ENCODE measurements at regions not wholly inside any gene's neighbourhood (a gene's known extent, or its start where the extent isn't known, plus 50 kb on each side); places are given as distances from the start of the nearest gene placed in this dataset.

DNA sequence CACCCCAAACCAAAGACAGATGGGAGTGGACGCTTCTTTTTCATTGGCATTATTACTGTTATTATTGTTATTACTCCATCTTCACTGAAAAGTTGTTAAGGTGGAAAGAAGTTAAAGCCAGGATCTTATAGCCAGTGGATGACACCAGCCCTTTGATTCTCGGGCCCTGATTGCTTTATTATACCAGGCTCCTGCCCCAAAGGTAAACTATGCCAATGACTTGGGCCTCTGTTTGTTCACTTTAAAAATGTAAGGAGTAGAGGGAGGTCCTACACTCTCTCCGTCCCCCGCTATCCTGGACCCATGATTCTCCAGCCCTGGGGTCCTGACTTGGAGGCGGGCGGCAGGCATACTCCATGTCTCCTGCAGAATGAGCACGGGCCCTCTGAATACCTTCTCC is 106.8 kb downstream of the TOMM20 start:
- Histone ChIP-seq H2AFZ (ENCODE audit: low read length) (no peak overlapping the region), H3K79me2 (ENCODE audit: insufficient read depth, low read length) (no peaks in the 10 kb centered on the region), H3K9ac (ENCODE audit: low read length) (no peak overlapping the region), H3K4me2 (ENCODE audit: low read length) (no peak overlapping the region), H3K27ac (ENCODE audit: low read depth, low read length, poor library complexity, severe bottlenecking) (no peak overlapping the region), H3K27me3 (ENCODE audit: insufficient read depth, low read length) (peaks cover 4% of the 10 kb centered on the region; the same call in 1 of the 2 replicates), H3F3A (ENCODE audit: insufficient read depth, low read length) (no peaks in the 10 kb centered on the region), H4K20me1 (ENCODE audit: insufficient read depth, low read length) (no peaks in the 10 kb centered on the region), H3K9me2 (ENCODE audit: low read depth, low read length) (no peaks in the 10 kb centered on the region), H3K4me1 (ENCODE audit: insufficient read depth, low read length, severe bottlenecking) (no peaks in the 10 kb centered on the region), H3K4me3 (ENCODE audit: low read depth, low read length, poor library complexity, severe bottlenecking) (no peak overlapping the region), H3K36me3 (ENCODE audit: insufficient read depth, low read length) (no peaks in the 10 kb centered on the region), H3K9me3 (ENCODE audit: low read length) (no peaks in the 10 kb centered on the region)
- TF ChIP-seq EZH2 (IDR thresholded peaks at IDR 0.05; ENCODE audit: borderline replicate concordance, low read length), result no peak
- no peak for TF ChIP-seq CTCF (IDR thresholded peaks at IDR 0.05; ENCODE audit: low read length)

GRCh38 chr1:235021321-235021720 is 107.3 kb downstream of the TOMM20 start:
- no peak overlapping the region for H3K4me2 ChIP-seq (ENCODE audit: low read length)
- H3K9me2 ChIP-seq (ENCODE audit: low read depth, low read length), result no peaks in the 10 kb centered on the region
- no peaks in the 10 kb centered on the region for H3F3A ChIP-seq (ENCODE audit: insufficient read depth, low read length)
- no peaks in the 10 kb centered on the region for H3K79me2 ChIP-seq (ENCODE audit: insufficient read depth, low read length)
- no peaks in the 10 kb centered on the region for H3K4me1 ChIP-seq (ENCODE audit: insufficient read depth, low read length, severe bottlenecking)
- TF ChIP-seq CTCF (IDR thresholded peaks at IDR 0.05; ENCODE audit: low read length) (no peak), EZH2 (IDR thresholded peaks at IDR 0.05; ENCODE audit: borderline replicate concordance, low read length) (no peak)
- no peaks in the 10 kb centered on the region for H3K9me3 ChIP-seq (ENCODE audit: low read length)
- H3K27me3 ChIP-seq (ENCODE audit: insufficient read depth, low read length), result peaks cover 4% of the 10 kb centered on the region; the same call in 1 of the 2 replicates
- H3K36me3 ChIP-seq (ENCODE audit: insufficient read depth, low read length), result no peaks in the 10 kb centered on the region
- no peaks in the 10 kb centered on the region for H4K20me1 ChIP-seq (ENCODE audit: insufficient read depth, low read length)
- H3K9ac ChIP-seq (ENCODE audit: low read length), result no peak overlapping the region
- no peak overlapping the region for H3K4me3 ChIP-seq (ENCODE audit: low read depth, low read length, poor library complexity, severe bottlenecking)
- no peak overlapping the region for H2AFZ ChIP-seq (ENCODE audit: low read length)
- H3K27ac ChIP-seq (ENCODE audit: low read depth, low read length, poor library complexity, severe bottlenecking), result no peak overlapping the region

- Histone ChIP-seq H3K27ac (ENCODE audit: low read depth, low read length, poor library complexity, severe bottlenecking) (no peak overlapping the region), H3K9ac (ENCODE audit: low read length) (no peak overlapping the region), H3K9me3 (ENCODE audit: low read length) (no peaks in the 10 kb centered on the region), H3K4me2 (ENCODE audit: low read length) (no peak overlapping the region), H3K4me3 (ENCODE audit: low read depth, low read length, poor library complexity, severe bottlenecking) (no peak overlapping the region), H3K27me3 (ENCODE audit: insufficient read depth, low read length) (peaks cover 4% of the 10 kb centered on the region; the same call in 1 of the 2 replicates), H3K4me1 (ENCODE audit: insufficient read depth, low read length, severe bottlenecking) (no peaks in the 10 kb centered on the region), H3K9me2 (ENCODE audit: low read depth, low read length) (no peaks in the 10 kb centered on the region), H3K79me2 (ENCODE audit: insufficient read depth, low read length) (no peaks in the 10 kb centered on the region), H4K20me1 (ENCODE audit: insufficient read depth, low read length) (no peaks in the 10 kb centered on the region), H3K36me3 (ENCODE audit: insufficient read depth, low read length) (no peaks in the 10 kb centered on the region), H3F3A (ENCODE audit: insufficient read depth, low read length) (no peaks in the 10 kb centered on the region), H2AFZ (ENCODE audit: low read length) (no peak overlapping the region)
- no peak for TF ChIP-seq CTCF (IDR thresholded peaks at IDR 0.05; ENCODE audit: low read length)
- no peak for TF ChIP-seq EZH2 (IDR thresholded peaks at IDR 0.05; ENCODE audit: borderline replicate concordance, low read length)
These were observed 108.7 kb downstream of the TOMM20 start for GRCh38 chr1:235019961-235020360.
